SU-DHL-6 (cell line): ENCODE measurements at regions not wholly inside any gene's neighbourhood (a gene's known extent, or its start where the extent isn't known, plus 50 kb on each side); places are given as distances from the start of the nearest gene placed in this dataset.

Experiments
- H2AFZ ChIP-seq: fragments of 200-600 bp; sonication (generic); 2 replicates; pipeline ENCODE4 v1.6.1; 2014; ENCODE audit warnings: low read depth, mild to moderate bottlenecking, moderate library complexity, mixed read lengths, antibody characterized with exemption, low read length; ENCODE audit not compliant: severe bottlenecking
- H3F3A ChIP-seq: fragments of 200-600 bp; shearing (Covaris generic); 2 replicates; pipeline ENCODE4 v1.6.0; 2016; ENCODE audit warnings: antibody characterized with exemption, mild to moderate bottlenecking; ENCODE audit not compliant: insufficient read depth
- H3K27ac ChIP-seq: fragments of 200-600 bp; sonication (generic); 2 replicates; pipeline ENCODE4 v1.5.1; 2016; ENCODE audit warnings: low read depth, mild to moderate bottlenecking, low read length, moderate library complexity, mixed read lengths
- H3K27me3 ChIP-seq: fragments of 200-600 bp; sonication (generic), shearing (Covaris generic); 2 replicates; pipeline ENCODE4 v1.6.0; 2014; ENCODE audit warnings: mild to moderate bottlenecking, low read length
- H3K36me3 ChIP-seq: fragments of 200-600 bp; sonication (generic); 2 replicates; pipeline ENCODE4 v1.6.1; 2014; ENCODE audit warnings: mild to moderate bottlenecking, low read length, mixed read lengths
- H3K4me2 ChIP-seq: fragments of 300-600, 200-600 bp; shearing (Covaris generic), sonication (generic); 2 replicates; pipeline ENCODE4 v1.6.0; 2014; ENCODE audit warnings: low read length, low read depth, mild to moderate bottlenecking; ENCODE audit not compliant: poor library complexity, severe bottlenecking
- H3K4me3 ChIP-seq: fragments of 200-600 bp; sonication (generic); 2 replicates; pipeline ENCODE4 v1.5.1; 2014; ENCODE audit warnings: antibody characterized with exemption, low read length, mild to moderate bottlenecking, mixed read lengths; ENCODE audit not compliant: insufficient read depth, poor library complexity, severe bottlenecking
- H3K79me2 ChIP-seq: fragments of 200-600 bp; sonication (generic); 2 replicates; pipeline ENCODE4 v1.6.1; 2014; ENCODE audit warnings: mild to moderate bottlenecking, low read length, moderate library complexity; ENCODE audit not compliant: insufficient read depth
- H3K9ac ChIP-seq: fragments of 200-600 bp; sonication (generic); 2 replicates; pipeline ENCODE4 v1.7.0; 2014; ENCODE audit warnings: mild to moderate bottlenecking, low read length
- H3K9me2 ChIP-seq: fragments of 200-600 bp; sonication (generic); replicated peaks from 2 replicates; pipeline ENCODE4 v1.6.1; 2014; ENCODE audit warnings: low read length; ENCODE audit not compliant: insufficient read depth
- H3K9me3 ChIP-seq: fragments of 200-600 bp; sonication (generic); 2 replicates; pipeline ENCODE4 v1.6.1; 2014; ENCODE audit warnings: low read length, mixed read lengths; ENCODE audit not compliant: insufficient read depth
- H4K20me1 ChIP-seq: fragments of 200-600 bp; sonication (generic); 2 replicates; pipeline ENCODE4 v1.6.1; 2014; ENCODE audit warnings: low read depth, mild to moderate bottlenecking, antibody characterized with exemption, low read length, moderate library complexity, mixed read lengths
- EZH2phosphoT487 ChIP-seq: fragments of 200-600 bp; sonication (generic), shearing (Covaris generic); conservative IDR thresholded peaks from 2 replicates; pipeline ENCODE4 v1.6.1; 2018; ENCODE audit warnings: mild to moderate bottlenecking, antibody characterized with exemption, low read length, moderate library complexity, mixed read lengths
- TF ChIP-seq, protein P1 (sequence below): fragments of 200-600 bp; sonication (generic); IDR thresholded peaks from one replicate; pipeline ENCODE4 v1.5.1; 2017; ENCODE audit warnings: antibody characterized with exemption, mild to moderate bottlenecking, low read length, moderate library complexity; ENCODE audit not compliant: insufficient read depth, poor library complexity, severe bottlenecking

DNA sequence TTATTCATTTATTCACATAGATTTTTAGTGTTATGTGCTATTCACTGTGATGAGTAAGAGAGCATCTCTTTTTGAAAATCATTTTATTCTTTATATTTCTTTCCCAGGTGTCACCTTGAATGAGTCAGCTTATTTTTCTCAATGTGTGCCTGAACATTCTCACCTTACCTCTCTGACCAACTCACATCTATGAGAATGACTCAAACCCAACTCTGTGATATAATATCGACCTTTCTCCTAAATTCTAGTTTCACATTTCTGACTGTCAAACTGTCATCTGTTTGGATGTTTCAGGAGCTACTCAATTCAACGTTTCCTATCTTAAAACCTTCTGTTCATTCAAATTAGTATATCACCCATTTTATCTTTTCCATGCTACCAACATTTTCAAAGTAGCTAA is 630.8 kb downstream of the RERGL start:
- Histone ChIP-seq H3K27me3 (no peaks in the 10 kb centered on the region), H3K4me2 (no peak overlapping the region)

DNA sequence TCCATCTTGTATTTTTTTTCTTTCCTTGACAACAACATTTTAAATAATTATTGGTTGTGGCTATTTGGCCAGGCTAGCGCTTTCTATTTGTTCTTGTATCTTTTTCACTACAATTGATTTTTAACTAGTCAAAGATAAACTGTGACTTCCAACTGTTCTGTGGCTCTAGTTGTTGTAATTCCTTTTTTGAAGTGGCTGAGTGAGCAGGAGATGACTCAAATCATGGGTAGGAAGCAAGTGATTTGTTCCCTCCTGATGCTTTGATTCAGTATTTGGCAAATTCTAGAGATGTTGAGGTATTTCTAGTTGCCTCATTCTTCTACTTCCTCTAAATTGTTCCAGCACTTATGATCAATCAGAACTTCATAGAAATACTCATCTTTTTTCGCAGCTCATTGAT is 633.5 kb downstream of the RERGL start:
- no peak overlapping the region for H3K4me2 ChIP-seq
- no peak overlapping the region for H3K9ac ChIP-seq
- no peaks in the 10 kb centered on the region for H3K27me3 ChIP-seq
- no peak overlapping the region for H3K4me3 ChIP-seq
- H3K36me3 ChIP-seq = no peaks in the 10 kb centered on the region
- no peak overlapping the region for H3K27ac ChIP-seq
- no peak overlapping the region for H2AFZ ChIP-seq
- no peaks in the 10 kb centered on the region for H4K20me1 ChIP-seq
- no peaks in the 10 kb centered on the region for H3K9me3 ChIP-seq
- H3K79me2 ChIP-seq = no peaks in the 10 kb centered on the region
- H3K9me2 ChIP-seq = no peaks in the 10 kb centered on the region
- TF ChIP-seq EZH2phosphoT487 = no peak
- no peaks in the 10 kb centered on the region for H3F3A ChIP-seq

More for the DNA sequence above, 630.8 kb downstream of the RERGL start:
- no peaks in the 10 kb centered on the region for H3K79me2 ChIP-seq
- no peak overlapping the region for H3K4me3 ChIP-seq
- H3K36me3 ChIP-seq = no peaks in the 10 kb centered on the region
- H3K9me2 ChIP-seq = no peaks in the 10 kb centered on the region
- TF ChIP-seq, protein P1, sequence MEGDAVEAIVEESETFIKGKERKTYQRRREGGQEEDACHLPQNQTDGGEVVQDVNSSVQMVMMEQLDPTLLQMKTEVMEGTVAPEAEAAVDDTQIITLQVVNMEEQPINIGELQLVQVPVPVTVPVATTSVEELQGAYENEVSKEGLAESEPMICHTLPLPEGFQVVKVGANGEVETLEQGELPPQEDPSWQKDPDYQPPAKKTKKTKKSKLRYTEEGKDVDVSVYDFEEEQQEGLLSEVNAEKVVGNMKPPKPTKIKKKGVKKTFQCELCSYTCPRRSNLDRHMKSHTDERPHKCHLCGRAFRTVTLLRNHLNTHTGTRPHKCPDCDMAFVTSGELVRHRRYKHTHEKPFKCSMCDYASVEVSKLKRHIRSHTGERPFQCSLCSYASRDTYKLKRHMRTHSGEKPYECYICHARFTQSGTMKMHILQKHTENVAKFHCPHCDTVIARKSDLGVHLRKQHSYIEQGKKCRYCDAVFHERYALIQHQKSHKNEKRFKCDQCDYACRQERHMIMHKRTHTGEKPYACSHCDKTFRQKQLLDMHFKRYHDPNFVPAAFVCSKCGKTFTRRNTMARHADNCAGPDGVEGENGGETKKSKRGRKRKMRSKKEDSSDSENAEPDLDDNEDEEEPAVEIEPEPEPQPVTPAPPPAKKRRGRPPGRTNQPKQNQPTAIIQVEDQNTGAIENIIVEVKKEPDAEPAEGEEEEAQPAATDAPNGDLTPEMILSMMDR = no peak
- TF ChIP-seq EZH2phosphoT487 = no peak
- no peak overlapping the region for H3K27ac ChIP-seq
- no peak overlapping the region for H2AFZ ChIP-seq
- no peaks in the 10 kb centered on the region for H3K9me3 ChIP-seq
- no peak overlapping the region for H3K9ac ChIP-seq
- H3F3A ChIP-seq = no peaks in the 10 kb centered on the region
- H4K20me1 ChIP-seq = no peaks in the 10 kb centered on the region

DNA sequence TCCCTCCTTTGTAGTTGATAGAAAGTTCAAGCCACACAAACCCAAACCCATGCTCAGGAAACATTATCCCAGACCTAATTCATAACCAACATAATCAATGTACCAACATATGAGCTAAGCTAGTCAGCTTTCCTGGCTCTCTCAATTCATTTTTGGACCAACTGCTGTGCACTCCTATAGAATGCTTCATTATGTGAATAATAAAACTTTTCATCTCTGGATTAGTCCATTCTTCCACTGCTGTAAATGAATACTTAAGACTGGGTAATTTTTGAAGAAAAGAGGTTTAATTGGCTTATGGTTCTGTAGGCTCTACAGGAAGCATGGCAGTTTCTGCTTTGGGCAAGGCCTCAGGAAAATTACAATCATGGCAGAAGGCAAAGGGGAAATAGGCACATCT is 651.9 kb downstream of the RERGL start:
- Histone ChIP-seq H3K9me2 (no peaks in the 10 kb centered on the region), H3K9me3 (no peaks in the 10 kb centered on the region), H3K79me2 (no peaks in the 10 kb centered on the region), H3F3A (no peaks in the 10 kb centered on the region), H3K9ac (no peak overlapping the region), H3K27ac (no peak overlapping the region), H3K27me3 (no peaks in the 10 kb centered on the region), H3K36me3 (no peaks in the 10 kb centered on the region), H3K4me3 (no peak overlapping the region), H4K20me1 (no peaks in the 10 kb centered on the region), H2AFZ (no peak overlapping the region), H3K4me2 (no peak overlapping the region)
- no peak for TF ChIP-seq EZH2phosphoT487
- TF ChIP-seq, protein P1 = no peak

DNA sequence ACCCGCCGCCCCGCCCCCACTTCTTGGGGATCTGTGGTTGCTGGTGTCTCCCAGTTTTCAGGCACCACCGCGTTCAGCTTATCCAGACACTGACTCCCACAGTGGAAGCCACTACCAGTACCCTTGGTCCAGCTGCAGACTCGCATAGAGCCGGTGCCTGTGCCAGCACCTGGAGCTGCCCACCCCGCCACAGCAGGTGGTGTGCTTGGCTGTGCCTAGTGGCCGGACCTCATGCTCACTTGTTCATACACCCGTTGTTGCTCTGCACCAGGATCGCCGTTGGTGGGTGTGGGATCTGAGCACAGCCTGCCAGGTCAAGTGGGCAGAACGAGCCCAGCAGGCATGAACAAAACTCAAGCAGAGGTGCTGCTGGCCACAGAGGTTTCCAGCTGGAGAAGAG is 673.2 kb downstream of the RERGL start:
- H3F3A ChIP-seq = no peaks in the 10 kb centered on the region
- H3K27ac ChIP-seq = no peak overlapping the region
- TF ChIP-seq, protein P1 = no peak
- TF ChIP-seq EZH2phosphoT487 = no peak
- H2AFZ ChIP-seq = no peak overlapping the region
- H3K4me3 ChIP-seq = no peak overlapping the region
- H3K4me2 ChIP-seq = no peak overlapping the region
- H3K9me2 ChIP-seq = no peaks in the 10 kb centered on the region
- no peaks in the 10 kb centered on the region for H4K20me1 ChIP-seq
- no peaks in the 10 kb centered on the region for H3K79me2 ChIP-seq
- H3K27me3 ChIP-seq = no peaks in the 10 kb centered on the region
- H3K9ac ChIP-seq = no peak overlapping the region
- peaks cover 15% of the 10 kb centered on the region; the same call in 1 of the 2 replicates for H3K9me3 ChIP-seq
- H3K36me3 ChIP-seq = no peaks in the 10 kb centered on the region
